HEK293T (cell line): ENCODE measurements at regions not wholly inside any gene's neighbourhood (a gene's known extent, or its start where the extent isn't known, plus 50 kb on each side); places are given as distances from the start of the nearest gene placed in this dataset.

Experiments
- CTCF ChIA-PET: fragments of 350-600 bp; formaldehyde crosslinking; extraction: SDS; loops from one replicate; lab custom pipeline; 2021; ENCODE audit warnings: antibody characterized with exemption, inconsistent platforms; lab: Yijun Ruan, JAX
- POLR2A ChIA-PET: fragments of 350-600 bp; formaldehyde crosslinking; extraction: SDS; loops from one replicate; lab custom pipeline; 2020; ENCODE audit warnings: antibody characterized with exemption, inconsistent platforms; lab: Yijun Ruan, JAX
- DNase-seq: peaks from one replicate; pipeline ENCODE4 v3.0.0; 2012; ENCODE audit warnings: mixed read lengths; ENCODE audit errors: extremely low spot score
- ARNT ChIP-seq: fragments of 450-650 bp; IDR thresholded peaks from 2 replicates; pipeline ENCODE4 v1.6.1; 2017; ENCODE audit warnings: mild to moderate bottlenecking
- BHLHE40 ChIP-seq: fragments of 450-650 bp; IDR thresholded peaks from 2 replicates; pipeline ENCODE4 v1.6.1; 2016; ENCODE audit warnings: mild to moderate bottlenecking, moderate library complexity, borderline replicate concordance
- CTBP1 ChIP-seq: fragments of 450-650 bp; IDR thresholded peaks from 2 replicates; pipeline ENCODE4 v1.6.1; 2016; ENCODE audit warnings: borderline replicate concordance
- ELF4 ChIP-seq: fragments of 450-650 bp; IDR thresholded peaks from 2 replicates; pipeline ENCODE4 v1.6.1; 2017; ENCODE audit warnings: antibody characterized with exemption
- FOXA1 ChIP-seq: fragments of 450-650 bp; IDR thresholded peaks from 2 replicates; pipeline ENCODE4 v1.6.1; 2016; ENCODE audit warnings: mild to moderate bottlenecking
- FOXK2 ChIP-seq: fragments of 450-650 bp; IDR thresholded peaks from 2 replicates; pipeline ENCODE4 v1.6.1; 2016; ENCODE audit warnings: mild to moderate bottlenecking
- FOXM1 ChIP-seq: fragments of 450-650 bp; IDR thresholded peaks from 2 replicates; pipeline ENCODE4 v1.6.1; 2017; ENCODE audit warnings: mild to moderate bottlenecking, borderline replicate concordance
- HDGF ChIP-seq: fragments of 450-650 bp; IDR thresholded peaks from 2 replicates; pipeline ENCODE4 v1.6.1; 2017; ENCODE audit warnings: antibody characterized with exemption, borderline replicate concordance
- L3MBTL2 ChIP-seq: fragments of 450-650 bp; conservative IDR thresholded peaks from 2 replicates; pipeline ENCODE4 v1.6.1; 2016; ENCODE audit warnings: mild to moderate bottlenecking
- LEF1 ChIP-seq: fragments of 450-650 bp; IDR thresholded peaks from 2 replicates; pipeline ENCODE4 v1.6.1; 2017; ENCODE audit warnings: mild to moderate bottlenecking, borderline replicate concordance
- NFRKB ChIP-seq: fragments of 450-650 bp; IDR thresholded peaks from 2 replicates; pipeline ENCODE4 v1.6.1; 2016; ENCODE audit warnings: mild to moderate bottlenecking, moderate library complexity
- SP1 ChIP-seq: fragments of 450-650 bp; IDR thresholded peaks from 2 replicates; pipeline ENCODE4 v1.6.1; 2017
- SUZ12 ChIP-seq: fragments of 450-650 bp; IDR thresholded peaks from 2 replicates; pipeline ENCODE4 v1.6.1; 2016; ENCODE audit warnings: mild to moderate bottlenecking
- TARDBP ChIP-seq: fragments of 450-650 bp; IDR thresholded peaks from 2 replicates; pipeline ENCODE4 v1.6.1; 2016
- ZNF384 ChIP-seq: fragments of 450-650 bp; IDR thresholded peaks from 2 replicates; pipeline ENCODE4 v1.6.1; 2016
- TF ChIP-seq, protein P1 (sequence below): fragments of 450-650 bp; IDR thresholded peaks from 2 replicates; pipeline ENCODE4 v1.6.1; 2016

DNA sequence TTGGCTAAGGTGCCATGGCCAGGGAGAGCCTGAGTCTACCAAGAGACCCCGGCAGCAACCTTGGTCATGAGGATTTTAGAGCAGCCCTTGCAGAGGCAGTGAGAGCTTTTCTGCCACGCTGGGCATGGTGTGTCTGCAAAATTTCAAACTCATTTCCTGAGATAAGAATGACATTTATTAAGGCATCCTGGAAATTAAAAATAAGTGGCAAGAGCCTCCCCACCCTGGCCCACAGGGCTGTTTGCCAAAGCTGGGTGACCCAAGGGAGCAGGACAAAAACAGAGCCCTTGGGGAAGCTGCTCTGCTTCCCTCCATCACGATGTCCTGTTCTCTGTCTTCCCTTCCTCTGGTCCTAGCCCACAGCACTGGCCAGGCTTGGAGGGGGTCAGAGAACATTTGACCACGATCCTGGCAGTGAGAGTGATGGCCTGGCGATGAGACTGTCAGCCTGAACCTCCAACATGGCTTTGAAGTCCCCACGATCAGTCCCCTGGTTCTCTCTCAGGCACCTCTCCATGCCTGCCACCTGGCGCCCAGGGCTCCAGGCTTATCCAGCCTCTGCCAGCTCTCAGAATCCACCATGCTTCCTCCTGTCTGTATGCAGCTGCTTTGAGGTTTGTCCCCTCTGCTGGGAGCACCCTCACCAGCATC, 68.9 kb upstream of the RMDN2 start:
- ChIA-PET POLR2A (no interaction called here), CTCF (interaction anchor here (0.6 to 1.0 kb wide), 2 partner anchors 21 to 1192 kb away, joined by 3 read pairs; no protein-coding TSS in a partner anchor)
- no peak for DNase-seq
- no peak for TF ChIP-seq ZNF384
- TF ChIP-seq NFRKB = no peak
- no peak for TF ChIP-seq FOXM1
- no peak for TF ChIP-seq L3MBTL2
- TF ChIP-seq SUZ12 = no peak
- TF ChIP-seq FOXK2 = no peak

DNA sequence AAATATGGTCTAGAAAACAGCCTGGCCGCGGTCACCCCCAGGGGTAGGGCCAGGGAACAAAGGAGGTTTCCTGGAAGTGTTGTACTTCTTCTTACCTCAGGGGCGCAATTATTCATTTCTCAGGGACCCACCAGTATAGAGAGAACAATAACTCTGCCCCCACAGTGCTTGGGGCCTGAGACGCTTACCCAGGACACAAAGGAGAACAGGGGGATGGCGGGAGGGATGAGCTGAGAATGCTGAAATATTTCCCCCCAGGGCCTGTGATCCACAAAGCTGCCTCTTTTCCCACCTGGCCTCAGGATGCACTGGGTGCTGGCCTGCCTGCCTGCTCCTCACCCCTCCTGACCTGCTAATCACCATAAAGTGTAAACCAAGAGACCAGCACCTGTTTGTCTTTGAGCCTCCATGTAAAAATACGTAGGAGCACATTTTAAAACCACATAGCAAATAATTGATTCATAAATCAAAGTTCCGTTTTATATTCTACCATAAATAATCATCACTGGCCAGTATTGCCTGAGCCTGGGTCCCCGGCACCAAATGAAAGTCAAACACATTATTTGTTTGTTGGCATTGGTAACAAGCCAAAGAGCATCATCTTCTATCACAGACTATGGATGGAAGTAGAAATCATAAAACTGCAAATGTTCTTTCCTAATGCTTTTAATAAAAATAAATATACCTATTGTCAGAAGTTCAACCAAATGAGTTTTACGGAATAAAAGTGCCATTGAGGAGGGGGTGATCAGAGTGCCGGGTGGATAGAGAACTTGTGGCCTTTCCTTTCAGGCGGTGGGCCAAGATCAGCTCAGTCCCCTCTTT, 67.3 kb upstream of the RMDN2 start:
- no peak for TF ChIP-seq BHLHE40
- TF ChIP-seq ARNT = no peak
- TF ChIP-seq ELF4 = no peak
- no peak for TF ChIP-seq L3MBTL2
- TF ChIP-seq, protein P1, sequence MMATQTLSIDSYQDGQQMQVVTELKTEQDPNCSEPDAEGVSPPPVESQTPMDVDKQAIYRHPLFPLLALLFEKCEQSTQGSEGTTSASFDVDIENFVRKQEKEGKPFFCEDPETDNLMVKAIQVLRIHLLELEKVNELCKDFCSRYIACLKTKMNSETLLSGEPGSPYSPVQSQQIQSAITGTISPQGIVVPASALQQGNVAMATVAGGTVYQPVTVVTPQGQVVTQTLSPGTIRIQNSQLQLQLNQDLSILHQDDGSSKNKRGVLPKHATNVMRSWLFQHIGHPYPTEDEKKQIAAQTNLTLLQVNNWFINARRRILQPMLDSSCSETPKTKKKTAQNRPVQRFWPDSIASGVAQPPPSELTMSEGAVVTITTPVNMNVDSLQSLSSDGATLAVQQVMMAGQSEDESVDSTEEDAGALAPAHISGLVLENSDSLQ = no peak
- TF ChIP-seq NFRKB = no peak
- no peak for TF ChIP-seq FOXM1
- TF ChIP-seq TARDBP = no peak
- no peak for TF ChIP-seq FOXA1
- no peak for TF ChIP-seq SP1
- no peak for TF ChIP-seq FOXK2
- no peak for TF ChIP-seq ZNF384
- no peak for TF ChIP-seq HDGF
- no peak for TF ChIP-seq SUZ12
- no peak for TF ChIP-seq CTBP1
- TF ChIP-seq LEF1 = no peak
- DNase-seq = no peak
- CTCF ChIA-PET = no interaction called here
- POLR2A ChIA-PET = no interaction called here

DNA sequence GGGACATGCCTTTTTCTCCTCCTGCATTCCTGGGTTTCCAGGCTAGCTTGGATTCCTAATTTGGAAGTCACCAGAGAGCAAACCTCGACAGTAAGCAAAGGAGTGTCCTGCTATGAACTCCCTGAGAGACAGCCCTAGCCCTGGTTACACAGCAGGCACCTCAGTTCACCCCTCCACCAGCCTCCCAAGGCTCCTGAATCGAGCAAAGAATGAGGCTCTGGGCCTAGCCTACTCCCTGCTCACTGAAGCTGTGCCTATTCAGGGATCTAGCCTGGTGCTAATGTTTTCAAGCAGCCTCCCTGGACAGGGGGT, 66.7 kb upstream of the RMDN2 start:
- TF ChIP-seq SP1 = no peak
- no peak for DNase-seq
- ChIA-PET POLR2A (no interaction called here), CTCF (no interaction called here)

DNA sequence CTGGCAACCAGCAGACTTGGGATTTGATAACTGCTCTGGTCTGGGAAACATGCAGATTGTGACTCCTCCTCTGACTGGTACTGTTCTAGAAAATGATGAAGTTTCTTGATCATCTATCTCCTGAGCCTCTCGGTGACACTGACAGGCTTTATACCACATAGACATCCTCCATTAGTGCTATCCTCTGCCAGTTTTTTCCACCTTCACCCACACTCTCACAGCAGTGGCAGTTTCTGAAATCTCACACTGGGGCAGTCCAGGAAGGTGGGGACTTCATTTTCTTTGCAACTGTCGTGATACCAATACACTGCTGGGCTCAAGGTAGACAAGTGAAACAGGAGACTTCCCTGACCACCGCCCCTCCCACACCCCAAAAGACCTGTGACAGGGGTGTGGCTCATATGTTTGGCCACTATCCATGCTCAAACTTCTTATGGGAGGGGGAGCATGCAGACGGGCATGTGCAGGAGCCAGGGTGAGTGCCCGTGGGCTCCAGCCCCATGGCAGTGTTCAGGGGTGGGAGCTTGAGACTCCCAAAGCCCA, 66.3 kb upstream of the RMDN2 start:
- CTCF ChIA-PET = interaction anchor here (0.7 kb wide), 1 partner anchor 19 kb away, joined by 3 read pairs; no protein-coding TSS in a partner anchor
- TF ChIP-seq BHLHE40 (no peak), ZNF384 (no peak), ARNT (no peak), SUZ12 (no peak), HDGF (no peak), TARDBP (no peak)
- TF ChIP-seq, protein P1 = no peak
- POLR2A ChIA-PET = no interaction called here
- DNase-seq = no peak

DNA sequence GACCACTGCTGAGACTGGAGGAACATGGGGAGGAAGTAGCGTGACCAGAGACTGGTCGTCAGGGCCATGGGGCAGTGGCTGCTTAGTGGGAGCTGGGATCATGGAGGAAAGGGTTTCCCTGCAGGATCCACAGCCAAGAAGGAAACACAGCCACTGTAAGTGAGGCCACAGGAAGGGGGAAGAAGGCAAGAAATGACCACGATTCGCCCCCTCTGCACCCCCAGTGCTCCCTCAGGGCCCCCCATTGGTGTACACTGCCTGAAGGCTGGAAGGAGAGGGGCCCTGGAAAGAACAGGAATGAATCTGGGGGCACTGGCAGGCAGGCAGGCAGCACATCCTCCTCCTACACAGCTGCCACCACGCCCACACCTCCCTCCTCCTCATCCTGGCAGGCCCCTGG, 62.5 kb upstream of the RMDN2 start:
- ChIA-PET POLR2A (no interaction called here), CTCF (no interaction called here)
- no peak for TF ChIP-seq CTBP1
- TF ChIP-seq SUZ12 = no peak
- TF ChIP-seq FOXK2 = no peak
- no peak for TF ChIP-seq ARNT
- TF ChIP-seq, protein P1 = no peak
- no peak for TF ChIP-seq ZNF384
- TF ChIP-seq BHLHE40 = no peak
- TF ChIP-seq LEF1 = no peak
- no peak for TF ChIP-seq SP1
- no peak for TF ChIP-seq L3MBTL2
- TF ChIP-seq TARDBP = no peak
- TF ChIP-seq HDGF = no peak
- no peak for TF ChIP-seq FOXA1
- TF ChIP-seq NFRKB = no peak
- no peak for TF ChIP-seq FOXM1
- TF ChIP-seq ELF4 = no peak
- DNase-seq = no peak

DNA sequence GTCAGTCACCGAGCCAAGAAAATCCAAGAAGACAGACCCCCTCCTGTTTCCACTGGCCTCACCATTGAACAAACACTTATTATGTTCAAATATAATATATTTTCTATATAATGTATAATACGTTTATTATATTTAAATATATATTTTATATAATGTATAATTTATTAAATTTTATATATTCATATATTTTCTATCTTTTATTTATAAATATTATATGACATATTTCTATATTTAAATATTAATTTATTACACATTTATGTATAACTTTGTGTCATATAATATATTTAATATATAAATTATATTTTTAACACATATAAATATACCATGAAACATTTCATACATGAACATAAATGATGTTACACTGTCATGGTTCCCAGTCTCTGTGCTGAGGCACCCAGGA, 60.9 kb upstream of the RMDN2 start:
- DNase-seq = no peak
- ChIA-PET CTCF (no interaction called here), POLR2A (no interaction called here)
- TF ChIP-seq CTBP1 = no peak
- TF ChIP-seq SP1 = no peak
- TF ChIP-seq FOXK2 = no peak
- TF ChIP-seq BHLHE40 = no peak

DNA sequence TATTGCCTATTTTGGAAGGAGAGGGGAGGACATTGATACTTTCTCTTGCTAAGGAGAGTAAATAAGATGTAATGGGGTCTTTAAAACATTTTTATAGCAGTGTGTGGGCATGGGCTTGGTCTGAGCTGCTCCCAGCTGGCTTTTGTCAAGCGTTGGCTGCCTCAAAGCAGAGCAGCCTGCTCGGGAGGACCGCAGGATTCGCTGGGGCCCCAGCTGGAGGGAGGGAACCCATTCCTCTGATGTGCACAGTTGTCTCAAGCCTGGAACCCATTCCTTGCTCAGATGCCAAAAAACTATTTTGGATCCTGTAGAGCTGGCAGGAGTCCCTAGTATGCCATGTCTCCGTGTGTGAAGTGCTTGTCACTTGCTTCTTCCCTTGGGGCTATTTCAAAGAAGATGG, 59.4 kb upstream of the RMDN2 start:
- no peak for TF ChIP-seq CTBP1
- TF ChIP-seq, protein P1 = no peak
- TF ChIP-seq LEF1 = no peak
- no peak for TF ChIP-seq NFRKB
- no peak for TF ChIP-seq ZNF384
- TF ChIP-seq ELF4 = no peak
- no peak for TF ChIP-seq FOXA1
- TF ChIP-seq BHLHE40 = no peak

More for the DNA sequence above, 59.4 kb upstream of the RMDN2 start:
- ChIA-PET CTCF (interaction anchor here (1.2 kb wide), 1 partner anchor 33 kb away, joined by 3 read pairs; no protein-coding TSS in a partner anchor), POLR2A (no interaction called here)
- no peak for DNase-seq
